CD4-positive, alpha-beta T cell (primary cell): ENCODE measurements at regions not wholly inside any gene's neighbourhood (a gene's known extent, or its start where the extent isn't known, plus 50 kb on each side); places are given as distances from the start of the nearest gene placed in this dataset.

Source experiments
- ATAC-seq: fragments of 200-7000 bp; cut with Tn5 transposase; one replicate; pipeline ENCODE4 v1.10.0; 2022; ENCODE audit warnings: mild to moderate bottlenecking; ENCODE audit not compliant: poor library complexity
- CTCF ChIA-PET: fragments of 350-600 bp; sonication (Branson Sonifier 250); formaldehyde crosslinking; loops from one replicate; lab custom pipeline; 2021; ENCODE audit warnings: antibody characterized with exemption, inconsistent platforms; lab: Charles Lee
- POLR2A ChIA-PET: fragments of 350-600 bp; sonication (Branson Sonifier 250); formaldehyde crosslinking; loops from one replicate; lab custom pipeline; 2021; ENCODE audit warnings: antibody characterized with exemption, inconsistent platforms; lab: Charles Lee
- DNase-seq, 14 experiments: peaks; one replicate each; pipeline ENCODE4 v3.0.0-alpha.2; 2013 to 2020; ENCODE audit warnings: mixed read lengths in 2 of 14
- H3K27ac ChIP-seq, 2 donors: one replicate each; pipeline versions ENCODE4 v1.5.1 to v1.7.0; 2013; ENCODE audit warnings: low read length in 2 of 2, low read depth in 1 of 2, mild to moderate bottlenecking in 1 of 2
- H3K27me3 ChIP-seq, 2 experiments: 1 replicate in 1 of 2; 2 replicates in 1 of 2; pipeline versions ENCODE4 v1.6.1 to v1.7.0; 2013; ENCODE audit warnings: low read length in 2 of 2, control low read depth in 1 of 2, mild to moderate bottlenecking in 1 of 2, moderate library complexity in 1 of 2; ENCODE audit not compliant: insufficient read depth in 2 of 2, control insufficient read depth in 1 of 2
- H3K36me3 ChIP-seq: one replicate; pipeline ENCODE4 v1.6.1; 2013; ENCODE audit warnings: low read length, control low read depth; ENCODE audit not compliant: insufficient read depth
- H3K4me1 ChIP-seq: one replicate; pipeline ENCODE4 v1.6.1; 2013; ENCODE audit warnings: low read length, control low read depth; ENCODE audit not compliant: insufficient read depth
- H3K4me3 ChIP-seq: one replicate; pipeline ENCODE4 v1.5.1; 2013; ENCODE audit warnings: mild to moderate bottlenecking, low read length, moderate library complexity
- H3K9me3 ChIP-seq, 2 experiments: 1 replicate in 1 of 2; 2 replicates in 1 of 2; pipeline versions ENCODE4 v1.6.1 to v1.7.0; 2013; ENCODE audit warnings: low read length in 2 of 2, mild to moderate bottlenecking in 2 of 2, control low read depth in 1 of 2, moderate library complexity in 1 of 2; ENCODE audit not compliant: control insufficient read depth in 1 of 2, insufficient read depth in 1 of 2
- H3K27ac Mint-ChIP-seq: one replicate; pipeline ENCODE4 v1.8.0; 2020; ENCODE audit warnings: mixed read lengths
- H3K27me3 Mint-ChIP-seq: one replicate; pipeline ENCODE4 v1.8.0; 2021; ENCODE audit warnings: mixed read lengths
- H3K36me3 Mint-ChIP-seq: one replicate; pipeline ENCODE4 v1.8.0; 2021; ENCODE audit warnings: low read depth, mixed read lengths
- H3K4me1 Mint-ChIP-seq: one replicate; pipeline ENCODE4 v1.8.0; 2021; ENCODE audit warnings: low read depth, mixed read lengths
- H3K4me3 Mint-ChIP-seq: one replicate; pipeline ENCODE4 v1.8.0; 2020; ENCODE audit warnings: mild to moderate bottlenecking, mixed read lengths
- H3K9me3 Mint-ChIP-seq: one replicate; pipeline ENCODE4 v1.8.0; 2020; ENCODE audit warnings: mixed read lengths
- CTCF ChIP-seq: fragments of 200-600 bp; IDR thresholded peaks from one replicate; pipeline ENCODE4 v1.8.0; 2022; ENCODE audit warnings: antibody characterized with exemption, mild to moderate bottlenecking
- intact Hi-C, 2 experiments: fragments of 100-400 bp; cut with DNase I in 1 of 2; cut with micrococcal nuclease in 1 of 2; formaldehyde crosslinking; loops; one replicate each; pipeline versions ENCODE4 v1.15.1 to v1.9.0; 2023 to 2025; cut with DNase I, micrococcal nuclease

GRCh38 chr5:89847743-89848142 is 561.8 kb downstream of the CETN3 start:
- TF ChIP-seq CTCF = no peak
- no peaks in the 10 kb centered on the region for H3K9me3 Mint-ChIP-seq
- intact Hi-C loops = no loop called here
- no peaks in the 10 kb centered on the region for H3K4me1 ChIP-seq
- CTCF ChIA-PET = no interaction called here
- no peaks in the 10 kb centered on the region for H3K9me3 ChIP-seq
- no peaks in the 10 kb centered on the region for H3K36me3 Mint-ChIP-seq
- H3K4me3 Mint-ChIP-seq = no peak overlapping the region
- no peaks in the 10 kb centered on the region for H3K27me3 ChIP-seq
- no peak overlapping the region for H3K4me3 ChIP-seq
- H3K4me1 Mint-ChIP-seq = no peaks in the 10 kb centered on the region
- H3K27ac ChIP-seq = no peak overlapping the region
- no peaks in the 10 kb centered on the region for H3K27me3 Mint-ChIP-seq
- DNase-seq (no peak), ATAC-seq (no peak)
- H3K36me3 ChIP-seq = no peaks in the 10 kb centered on the region
- POLR2A ChIA-PET = no interaction called here
- no peak overlapping the region for H3K27ac Mint-ChIP-seq

GRCh38 chr5:89844548-89844947 is 565.0 kb downstream of the CETN3 start:
- Mint-ChIP-seq H3K36me3 (no peaks in the 10 kb centered on the region), H3K4me1 (no peaks in the 10 kb centered on the region), H3K4me3 (no peak overlapping the region), H3K27me3 (no peaks in the 10 kb centered on the region), H3K27ac (no peak overlapping the region), H3K9me3 (no peaks in the 10 kb centered on the region)
- Histone ChIP-seq H3K4me1 (no peaks in the 10 kb centered on the region), H3K4me3 (no peak overlapping the region), H3K9me3 (no peaks in the 10 kb centered on the region), H3K27ac (no peak overlapping the region), H3K27me3 (no peaks in the 10 kb centered on the region), H3K36me3 (no peaks in the 10 kb centered on the region)
- ChIA-PET CTCF (no interaction called here), POLR2A (no interaction called here)
- no peak for TF ChIP-seq CTCF
- DNase-seq = no peak
- intact Hi-C loops = no loop called here
- no peak for ATAC-seq

GRCh38 chr5:89842531-89842930 is 567.0 kb downstream of the CETN3 start:
- TF ChIP-seq CTCF = no peak
- Mint-ChIP-seq H3K27me3 (no peaks in the 10 kb centered on the region), H3K4me1 (no peaks in the 10 kb centered on the region), H3K36me3 (no peaks in the 10 kb centered on the region), H3K9me3 (no peaks in the 10 kb centered on the region), H3K27ac (no peak overlapping the region), H3K4me3 (no peak overlapping the region)
- Histone ChIP-seq H3K4me1 (no peaks in the 10 kb centered on the region), H3K36me3 (no peaks in the 10 kb centered on the region), H3K4me3 (no peak overlapping the region), H3K27me3 (no peaks in the 10 kb centered on the region), H3K9me3 (no peaks in the 10 kb centered on the region), H3K27ac (no peak overlapping the region)
- ChIA-PET CTCF (no interaction called here), POLR2A (no interaction called here)
- ATAC-seq (no peak), DNase-seq (no peak)
- intact Hi-C loops = no loop called here
